ENCODE measurements at regions not wholly inside any gene's neighbourhood (a gene's known extent, or its start where the extent isn't known, plus 50 kb on each side); places are given as distances from the start of the nearest gene placed in this dataset.

DNA sequence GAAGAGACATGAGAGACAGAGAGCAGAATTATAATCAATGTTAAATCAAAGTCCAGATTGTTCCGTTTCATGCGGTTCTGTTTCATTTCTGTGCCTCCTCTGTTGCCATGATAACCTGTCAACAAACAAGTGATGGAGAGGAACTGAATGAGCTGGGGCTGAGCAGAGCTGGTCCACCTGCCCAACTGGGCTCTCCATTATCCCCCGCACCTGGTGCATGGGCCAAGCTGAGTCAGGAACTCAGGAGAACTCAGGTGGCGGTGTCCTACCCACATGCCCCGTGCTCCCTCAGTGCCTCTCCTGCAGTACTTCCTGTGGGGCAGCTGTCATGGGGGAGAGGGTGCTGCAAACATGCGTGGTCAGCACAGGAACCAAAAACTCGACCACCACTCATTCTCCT, 178.8 kb downstream of the TTC32 start:
- H3K4me1 Mint-ChIP-seq, result peaks cover 37% of the 10 kb centered on the region
- TF ChIP-seq, protein P1, sequence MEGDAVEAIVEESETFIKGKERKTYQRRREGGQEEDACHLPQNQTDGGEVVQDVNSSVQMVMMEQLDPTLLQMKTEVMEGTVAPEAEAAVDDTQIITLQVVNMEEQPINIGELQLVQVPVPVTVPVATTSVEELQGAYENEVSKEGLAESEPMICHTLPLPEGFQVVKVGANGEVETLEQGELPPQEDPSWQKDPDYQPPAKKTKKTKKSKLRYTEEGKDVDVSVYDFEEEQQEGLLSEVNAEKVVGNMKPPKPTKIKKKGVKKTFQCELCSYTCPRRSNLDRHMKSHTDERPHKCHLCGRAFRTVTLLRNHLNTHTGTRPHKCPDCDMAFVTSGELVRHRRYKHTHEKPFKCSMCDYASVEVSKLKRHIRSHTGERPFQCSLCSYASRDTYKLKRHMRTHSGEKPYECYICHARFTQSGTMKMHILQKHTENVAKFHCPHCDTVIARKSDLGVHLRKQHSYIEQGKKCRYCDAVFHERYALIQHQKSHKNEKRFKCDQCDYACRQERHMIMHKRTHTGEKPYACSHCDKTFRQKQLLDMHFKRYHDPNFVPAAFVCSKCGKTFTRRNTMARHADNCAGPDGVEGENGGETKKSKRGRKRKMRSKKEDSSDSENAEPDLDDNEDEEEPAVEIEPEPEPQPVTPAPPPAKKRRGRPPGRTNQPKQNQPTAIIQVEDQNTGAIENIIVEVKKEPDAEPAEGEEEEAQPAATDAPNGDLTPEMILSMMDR (IDR thresholded peaks at IDR 0.05), result no peak
- peaks cover 3% of the 10 kb centered on the region for H3K9me3 Mint-ChIP-seq
- no peak for DNase-seq
- H3K27me3 Mint-ChIP-seq (ENCODE audit: low read depth, poor library complexity), result no peaks in the 10 kb centered on the region
- no peaks in the 10 kb centered on the region for H3K36me3 Mint-ChIP-seq (ENCODE audit: low read depth)
- no peak overlapping the region for H3K4me3 Mint-ChIP-seq
- no peak overlapping the region for H3K27ac Mint-ChIP-seq

DNA sequence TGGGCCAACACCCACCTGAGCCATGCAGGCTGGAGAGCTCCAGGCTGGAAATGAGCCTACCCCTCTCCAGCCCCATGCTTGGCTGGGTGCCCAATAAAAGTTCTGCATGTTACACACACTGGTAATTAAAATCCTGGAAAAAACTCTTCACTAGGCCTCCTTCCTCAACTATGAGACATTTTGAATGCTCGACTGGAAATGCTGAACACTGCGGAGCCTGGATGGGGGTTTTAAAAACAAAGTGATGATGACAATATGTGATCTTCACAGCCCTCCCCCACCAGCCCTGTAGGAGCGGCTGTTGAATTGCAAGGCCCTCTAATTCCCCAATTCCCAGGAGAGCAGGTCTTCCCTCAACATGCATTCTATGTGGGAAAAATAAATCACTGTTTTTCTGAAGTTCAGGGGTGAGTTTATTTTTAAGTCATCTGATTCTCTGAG, 179.2 kb downstream of the TTC32 start:
- no peaks in the 10 kb centered on the region for H3K27me3 Mint-ChIP-seq (ENCODE audit: low read depth, poor library complexity)
- H3K9me3 Mint-ChIP-seq, result peaks cover 3% of the 10 kb centered on the region
- H3K4me3 Mint-ChIP-seq, result no peak overlapping the region
- H3K27ac Mint-ChIP-seq, result no peak overlapping the region
- H3K4me1 Mint-ChIP-seq, result peaks cover 36% of the 10 kb centered on the region
- DNase-seq, result no peak
- TF ChIP-seq, protein P1 (IDR thresholded peaks at IDR 0.05), result no peak
- H3K36me3 Mint-ChIP-seq (ENCODE audit: low read depth), result no peaks in the 10 kb centered on the region

DNA sequence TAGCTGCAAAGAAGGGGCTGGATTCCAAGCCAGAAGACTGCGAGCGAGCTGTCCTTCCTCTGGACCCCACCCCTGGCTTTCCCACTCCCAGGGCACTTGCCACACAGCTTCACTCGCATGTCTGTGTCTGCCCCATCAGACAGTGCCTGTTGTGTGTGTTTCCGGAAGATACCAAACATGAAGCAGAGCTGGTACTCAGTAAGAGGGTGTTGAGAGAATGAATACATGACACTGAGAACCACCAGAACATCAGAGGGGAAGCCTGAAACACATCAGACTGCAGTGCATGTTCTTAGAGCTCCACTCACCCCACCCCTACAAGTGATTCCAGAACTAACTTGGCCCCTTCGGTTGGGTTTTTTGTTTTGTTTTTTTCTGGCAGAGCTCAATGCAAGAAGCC, 181.5 kb downstream of the TTC32 start:
- DNase-seq, result no peak
- Mint-ChIP-seq H3K9me3 (peaks cover 3% of the 10 kb centered on the region), H3K27ac (no peak overlapping the region), H3K27me3 (ENCODE audit: low read depth, poor library complexity) (no peaks in the 10 kb centered on the region), H3K4me3 (no peak overlapping the region), H3K36me3 (ENCODE audit: low read depth) (no peaks in the 10 kb centered on the region), H3K4me1 (peaks cover 24% of the 10 kb centered on the region)
- TF ChIP-seq, protein P1 (IDR thresholded peaks at IDR 0.05), result no peak

DNA sequence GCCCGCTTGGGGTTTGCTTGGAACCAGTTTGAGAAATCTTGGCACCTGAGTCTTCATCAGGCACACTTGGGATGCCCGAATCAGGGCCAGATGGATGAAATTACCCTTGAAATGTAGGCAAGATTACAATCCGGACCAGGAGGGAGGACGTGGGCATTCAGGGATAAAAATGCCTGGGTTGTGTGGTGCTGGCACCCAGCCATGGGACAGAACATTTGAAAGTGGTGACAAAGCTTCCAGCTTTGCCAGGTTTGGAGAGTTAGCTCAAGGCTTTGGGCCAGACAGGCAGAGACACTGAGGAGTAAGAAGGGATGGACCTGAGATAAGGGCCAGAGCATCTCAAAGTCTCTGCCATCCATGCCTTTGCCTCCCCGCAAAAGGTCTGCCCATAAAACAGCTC, 182.2 kb downstream of the TTC32 start:
- Mint-ChIP-seq H3K36me3 (ENCODE audit: low read depth) (no peaks in the 10 kb centered on the region), H3K27me3 (ENCODE audit: low read depth, poor library complexity) (no peaks in the 10 kb centered on the region), H3K4me3 (no peak overlapping the region), H3K4me1 (peaks cover 19% of the 10 kb centered on the region), H3K27ac (no peak overlapping the region), H3K9me3 (peaks cover 3% of the 10 kb centered on the region)
- TF ChIP-seq, protein P1 (IDR thresholded peaks at IDR 0.05), result no peak
- no peak for DNase-seq

DNA sequence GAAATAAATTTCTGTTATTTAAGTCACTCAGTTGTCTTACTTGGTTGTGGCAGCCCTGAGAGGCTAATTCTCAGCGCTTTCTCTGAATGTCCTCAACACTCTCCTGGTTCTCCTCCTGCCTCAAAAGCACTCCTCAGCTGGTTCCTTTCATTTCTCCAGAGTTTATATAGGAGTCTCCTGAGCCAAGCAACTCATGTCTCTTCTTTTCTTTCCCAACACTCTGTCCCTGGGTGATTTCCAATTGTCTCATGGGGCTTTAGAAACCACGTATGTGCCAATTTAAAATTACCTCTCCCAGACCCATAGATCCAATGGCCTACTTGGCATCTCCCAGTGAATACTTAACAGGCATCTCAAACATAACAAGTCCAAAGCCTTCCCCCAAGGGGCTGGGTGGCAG, 184.3 kb downstream of the TTC32 start:
- no peak for DNase-seq
- peaks cover 10% of the 10 kb centered on the region for H3K4me1 Mint-ChIP-seq
- no peak overlapping the region for H3K4me3 Mint-ChIP-seq
- H3K36me3 Mint-ChIP-seq (ENCODE audit: low read depth), result peaks cover 10% of the 10 kb centered on the region
- TF ChIP-seq, protein P1 (IDR thresholded peaks at IDR 0.05), result no peak
- H3K27me3 Mint-ChIP-seq (ENCODE audit: low read depth, poor library complexity), result peaks cover 3% of the 10 kb centered on the region
- H3K9me3 Mint-ChIP-seq, result peaks cover 16% of the 10 kb centered on the region
- H3K27ac Mint-ChIP-seq, result no peak overlapping the region

DNA sequence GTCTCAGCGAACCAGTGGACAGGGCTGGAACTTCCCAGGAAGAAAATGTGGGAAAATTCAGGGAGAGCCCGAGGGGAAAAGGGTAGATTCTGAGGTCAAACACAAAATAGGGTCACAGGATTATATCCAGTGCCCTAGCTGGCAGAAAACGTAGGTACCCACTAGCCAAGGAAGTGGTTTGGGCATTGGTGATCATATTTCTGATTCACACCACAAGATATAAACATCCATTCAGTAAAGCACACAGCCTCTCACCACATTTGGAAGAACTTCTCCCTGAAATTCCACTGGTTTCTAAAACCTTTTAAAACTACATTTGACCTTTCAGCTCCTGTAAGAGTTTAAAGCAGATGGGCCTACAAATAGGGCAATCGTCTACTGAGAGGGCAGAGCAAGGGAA, 186.9 kb downstream of the TTC32 start:
- H3K27me3 Mint-ChIP-seq (ENCODE audit: low read depth, poor library complexity), result peaks cover 3% of the 10 kb centered on the region
- DNase-seq, result no peak
- TF ChIP-seq, protein P1 (IDR thresholded peaks at IDR 0.05), result no peak
- H3K4me3 Mint-ChIP-seq, result no peak overlapping the region
- H3K36me3 Mint-ChIP-seq (ENCODE audit: low read depth), result peaks cover 15% of the 10 kb centered on the region
- H3K4me1 Mint-ChIP-seq, result peaks cover 16% of the 10 kb centered on the region
- H3K9me3 Mint-ChIP-seq, result peaks cover 26% of the 10 kb centered on the region
- H3K27ac Mint-ChIP-seq, result no peak overlapping the region
